ENCODE measurements at regions not wholly inside any gene's neighbourhood (a gene's known extent, or its start where the extent isn't known, plus 50 kb on each side); places are given as distances from the start of the nearest gene placed in this dataset.

DNA sequence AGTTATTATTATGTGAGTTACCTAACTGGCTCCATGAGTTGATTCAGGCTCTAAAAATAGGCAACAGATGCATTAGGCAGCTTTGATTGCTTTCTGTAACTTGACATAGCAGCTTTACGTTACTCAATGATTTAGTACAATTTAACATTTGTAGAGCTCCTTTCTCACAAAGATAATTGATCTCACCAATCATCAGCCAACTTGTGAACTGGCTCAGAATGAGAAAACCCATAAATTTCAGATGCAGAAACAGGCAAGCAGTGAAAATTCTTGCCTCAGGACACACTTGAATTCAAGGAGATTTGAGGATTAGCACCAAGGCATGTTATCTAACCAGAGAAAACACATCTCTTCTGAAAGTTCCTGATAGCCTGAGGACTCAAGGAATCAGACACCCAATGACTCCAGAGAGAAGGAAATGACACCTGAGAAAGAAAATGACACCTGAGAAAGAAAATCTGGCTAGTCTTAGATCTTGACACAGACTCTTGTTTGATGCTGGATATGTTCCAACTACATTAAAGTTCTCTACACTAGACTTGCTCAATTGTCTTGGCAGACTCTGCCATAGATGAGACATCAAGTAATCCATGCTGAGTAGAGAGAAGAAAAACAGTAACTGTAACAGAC, 315.1 kb upstream of the CBLB start:
- no peak for FAIRE-seq

DNA sequence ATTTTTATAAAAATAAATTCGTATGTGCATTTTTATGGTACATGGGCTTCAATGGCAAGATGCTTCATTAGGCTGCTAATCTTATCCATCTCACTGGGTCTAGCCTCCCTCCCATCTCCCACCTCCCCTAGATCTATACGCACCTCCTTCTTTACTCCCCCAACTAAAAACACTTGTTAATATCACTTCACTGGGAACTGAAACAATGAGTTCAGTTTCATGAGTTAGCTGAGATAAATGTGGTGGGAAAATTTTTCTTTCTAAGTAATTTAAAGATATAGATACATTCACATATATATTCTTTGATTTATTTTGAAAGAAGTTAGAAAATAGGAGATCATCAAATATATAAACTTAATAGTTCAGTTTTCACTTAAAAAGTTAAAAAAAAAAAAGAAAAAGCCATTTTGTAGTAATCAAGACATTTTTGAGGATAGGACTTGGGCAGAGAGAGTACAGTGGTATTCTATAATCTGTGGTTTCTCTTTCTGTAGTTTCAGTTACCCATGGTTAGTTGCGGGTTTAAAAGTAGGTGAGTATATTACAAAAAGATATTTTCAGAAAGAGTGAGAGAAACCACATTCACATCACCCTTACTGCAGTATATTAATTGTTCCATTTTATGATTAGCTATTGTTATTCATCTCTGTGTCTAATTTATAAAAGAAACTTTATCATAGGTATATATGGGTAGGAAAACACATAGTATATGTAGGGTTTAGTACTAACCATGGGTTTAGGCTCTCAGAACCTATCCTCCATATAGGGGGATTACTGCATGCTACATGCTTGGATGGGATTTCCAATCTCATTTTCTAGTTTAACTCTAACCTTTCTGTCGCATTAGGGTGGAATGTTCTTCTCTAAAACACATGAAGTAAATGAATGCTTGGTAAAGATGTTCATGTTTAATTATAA, 316.0 kb upstream of the CBLB start:
- FAIRE-seq, result no peak

DNA sequence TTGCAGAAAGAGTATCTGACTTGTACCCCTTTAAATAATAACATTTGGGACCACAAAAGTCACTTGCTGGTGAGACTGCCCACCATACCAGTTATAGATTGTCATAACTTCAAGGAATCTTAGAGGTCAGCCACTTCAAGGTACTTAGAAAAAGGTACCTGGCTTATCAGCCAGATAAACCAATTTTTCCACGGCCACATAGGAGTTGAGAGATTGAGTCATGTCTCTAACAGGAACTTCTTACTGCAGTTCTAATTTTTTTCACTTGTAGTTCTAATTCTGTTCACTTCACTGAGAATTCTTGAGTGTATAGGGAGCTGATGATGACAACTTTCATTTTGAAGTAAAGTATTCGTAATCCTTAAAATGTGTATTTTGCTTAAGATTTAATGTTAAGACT, 317.1 kb upstream of the CBLB start:
- no peak for FAIRE-seq

DNA sequence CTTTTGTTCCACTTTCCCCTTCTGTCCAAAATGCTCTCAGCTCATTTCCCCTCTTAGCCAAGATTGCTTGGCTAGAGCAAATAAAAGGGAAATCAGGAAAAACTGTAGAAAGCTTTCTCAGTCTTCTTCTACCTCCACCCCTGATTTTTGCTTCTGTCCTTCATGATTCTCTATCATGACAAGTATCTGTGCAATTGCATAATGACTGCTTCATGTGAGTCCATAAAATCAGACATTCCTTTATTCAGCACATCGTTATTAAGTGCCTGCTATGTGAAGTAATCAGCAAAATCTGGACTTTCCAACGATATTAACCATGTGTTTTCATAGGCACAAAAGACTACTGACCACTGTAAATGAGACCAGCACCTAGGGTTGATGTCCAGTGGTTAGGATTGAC, 321.5 kb upstream of the CBLB start:
- no peak for FAIRE-seq

DNA sequence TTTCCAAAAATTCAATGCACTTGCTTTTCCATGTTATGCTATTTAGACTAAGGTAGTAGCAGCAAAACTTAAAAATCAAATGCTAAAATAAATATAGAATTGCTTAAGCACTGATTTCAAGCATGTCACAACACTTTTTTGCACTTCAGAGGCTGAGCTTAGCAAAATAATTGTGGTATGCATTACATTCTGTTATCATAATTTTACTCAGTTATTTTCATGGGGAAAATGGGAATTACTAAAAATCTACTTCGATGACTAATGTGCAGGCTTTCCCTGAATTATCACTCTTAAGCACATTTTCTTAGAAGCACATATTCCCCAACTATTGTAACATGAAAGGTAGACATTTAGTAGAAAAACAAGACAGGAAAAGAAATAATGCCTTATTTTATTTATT, 322.4 kb upstream of the CBLB start:
- FAIRE-seq, result no peak

DNA sequence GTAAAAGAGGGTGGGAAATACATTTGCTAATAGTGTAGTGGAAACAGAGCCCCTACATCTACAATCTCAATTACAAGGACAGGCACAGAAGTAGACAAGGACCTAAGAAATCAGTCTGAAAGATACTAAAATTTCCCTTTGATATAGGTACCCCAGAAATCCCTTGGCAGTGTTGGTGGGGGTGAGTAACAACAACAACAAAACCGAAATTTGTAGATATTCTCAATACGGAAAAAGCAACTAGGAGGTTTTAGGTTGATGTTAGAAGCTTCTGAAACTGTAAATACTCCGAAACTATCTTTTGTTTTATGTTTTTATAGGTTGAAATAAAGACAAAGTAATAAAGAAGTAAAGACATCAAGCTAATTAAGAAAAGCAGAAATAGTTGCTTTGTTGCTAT, 323.1 kb upstream of the CBLB start:
- no peak for FAIRE-seq

DNA sequence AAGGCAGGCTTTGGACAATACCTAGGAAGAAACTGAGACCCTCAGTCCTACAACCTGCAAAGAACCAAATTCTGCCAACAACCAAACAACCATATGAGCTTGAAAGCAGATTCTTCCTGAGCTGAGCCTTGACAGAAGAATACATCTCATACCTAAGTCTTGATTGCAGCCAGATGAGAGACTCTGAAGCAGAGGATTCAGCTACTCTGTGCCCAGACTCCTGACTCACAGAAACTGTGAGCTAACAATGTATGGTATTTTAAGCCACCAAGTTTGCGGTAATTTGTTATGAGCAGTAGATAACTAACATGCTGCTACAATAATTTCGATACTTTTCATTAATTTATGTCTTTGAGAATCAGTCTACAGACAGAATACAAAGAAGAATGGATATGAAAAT, 325.1 kb upstream of the CBLB start:
- FAIRE-seq, result no peak

DNA sequence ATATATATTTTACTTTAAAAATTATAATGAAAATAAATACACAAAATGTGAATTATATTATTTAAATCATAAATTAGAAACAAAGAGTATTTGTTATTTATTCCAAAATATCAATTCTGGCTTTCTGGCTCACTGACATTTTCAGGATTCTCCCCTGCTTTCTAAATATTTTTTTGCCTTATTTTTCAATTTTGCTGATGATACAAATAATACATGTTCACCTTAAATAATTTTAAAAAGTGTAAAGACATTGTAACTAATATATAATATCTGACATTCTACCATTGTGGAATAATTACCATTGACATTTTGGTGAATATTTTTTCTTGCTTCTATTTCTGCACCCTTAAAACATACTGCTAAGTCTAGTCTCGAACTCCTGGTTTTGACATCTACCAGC, 325.9 kb upstream of the CBLB start:
- peak; percentile 3 for FAIRE-seq

DNA sequence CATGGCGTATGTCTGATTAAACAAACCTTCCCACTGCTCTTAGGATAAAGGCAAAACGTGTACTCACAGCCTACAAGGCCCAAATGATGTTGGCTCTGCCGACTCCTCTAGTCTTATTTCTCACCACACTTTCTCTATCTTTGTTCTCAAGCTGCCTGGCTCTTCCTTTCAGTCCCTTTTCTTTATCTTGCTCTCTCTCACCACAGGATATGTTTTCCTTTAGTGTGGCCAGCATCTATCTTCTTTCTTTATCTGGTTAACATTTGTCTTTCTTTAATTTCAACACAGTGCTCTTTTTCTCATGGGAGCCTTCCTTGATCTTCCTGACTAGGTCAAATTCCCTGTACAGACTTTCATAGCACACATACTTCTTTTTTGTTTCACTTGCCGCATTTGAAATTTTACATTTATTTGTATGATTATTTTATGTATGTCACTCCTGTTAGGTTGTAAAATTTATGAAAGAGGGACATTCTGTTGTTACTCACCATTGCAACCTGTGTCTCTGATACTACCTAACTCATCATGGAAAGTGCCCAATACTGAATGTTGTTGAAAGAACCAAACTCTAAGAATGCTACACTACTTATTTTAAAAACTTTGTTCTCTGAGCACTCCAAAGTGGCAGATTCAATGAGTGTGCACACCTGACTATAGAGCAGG, 328.9 kb upstream of the CBLB start:
- no peak for FAIRE-seq

DNA sequence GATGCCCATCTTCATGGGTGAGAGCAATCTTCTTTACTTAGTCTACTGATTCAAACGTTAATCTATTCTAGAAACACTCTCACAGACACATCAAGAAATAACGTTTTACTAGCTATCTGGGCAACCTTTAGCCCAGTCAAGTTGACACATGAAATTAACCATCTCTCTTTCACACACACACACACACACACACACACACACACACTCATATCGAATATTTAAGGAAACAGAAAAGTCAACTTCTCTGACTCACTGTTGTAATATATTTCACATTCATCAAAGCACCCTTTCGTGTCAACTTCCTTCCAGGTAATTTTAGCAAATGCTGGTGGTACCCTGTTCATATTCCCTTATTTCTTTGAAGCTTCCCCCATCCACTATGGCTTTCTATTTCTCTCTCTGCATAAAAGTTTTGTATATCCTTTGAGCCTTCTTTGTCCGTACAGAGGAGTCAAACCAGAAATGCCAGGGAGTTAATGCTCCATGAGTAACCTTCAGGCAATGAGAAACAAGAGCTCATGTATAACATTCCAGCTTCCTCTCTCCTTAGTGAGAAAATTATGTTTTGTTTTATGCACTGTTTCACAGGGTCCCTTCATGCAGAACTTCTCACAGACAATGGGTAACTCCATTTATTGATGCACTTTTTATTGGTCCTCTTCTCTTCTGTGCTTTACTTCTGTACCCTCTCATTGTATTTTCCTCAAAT, 335.5 kb upstream of the CBLB start:
- FAIRE-seq, result no peak

DNA sequence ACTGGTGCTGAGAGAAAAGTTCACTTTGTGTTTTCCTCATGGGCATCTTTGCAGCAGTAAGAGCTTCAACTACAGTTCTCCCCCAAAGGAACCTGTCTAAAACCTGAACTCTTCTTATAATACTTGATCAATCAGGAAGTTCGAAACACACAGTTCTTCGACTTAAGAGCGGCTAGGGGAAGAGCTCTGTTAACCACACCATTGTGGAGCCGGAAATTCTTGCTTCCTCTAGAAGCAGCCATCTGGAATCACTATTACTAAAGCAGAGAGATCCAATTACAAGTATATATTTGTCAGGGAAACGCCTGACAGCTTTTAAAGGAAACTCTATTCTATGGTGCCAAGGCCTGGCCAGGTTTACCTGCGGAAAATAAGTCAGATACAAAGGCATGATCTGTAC, 337.3 kb upstream of the CBLB start:
- no peak for FAIRE-seq

DNA sequence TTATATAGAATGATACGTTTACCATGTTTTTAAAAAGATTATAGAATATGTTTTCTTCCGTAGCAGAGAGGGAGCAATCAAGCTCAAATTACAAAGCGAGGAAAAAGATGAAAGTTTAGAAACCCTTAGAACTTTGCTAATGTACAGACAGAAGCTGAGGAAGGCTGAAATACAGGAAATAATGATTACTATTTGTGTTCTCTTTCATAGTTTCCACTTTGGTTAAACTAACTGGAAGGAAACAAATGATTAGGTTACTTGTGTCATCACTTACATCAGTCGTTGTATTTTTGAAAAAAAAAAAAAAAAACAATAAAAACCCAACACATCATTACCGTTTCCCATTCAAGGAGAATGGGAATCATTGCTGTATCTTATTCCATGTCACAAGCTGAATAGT, 337.8 kb upstream of the CBLB start:
- no peak for FAIRE-seq

DNA sequence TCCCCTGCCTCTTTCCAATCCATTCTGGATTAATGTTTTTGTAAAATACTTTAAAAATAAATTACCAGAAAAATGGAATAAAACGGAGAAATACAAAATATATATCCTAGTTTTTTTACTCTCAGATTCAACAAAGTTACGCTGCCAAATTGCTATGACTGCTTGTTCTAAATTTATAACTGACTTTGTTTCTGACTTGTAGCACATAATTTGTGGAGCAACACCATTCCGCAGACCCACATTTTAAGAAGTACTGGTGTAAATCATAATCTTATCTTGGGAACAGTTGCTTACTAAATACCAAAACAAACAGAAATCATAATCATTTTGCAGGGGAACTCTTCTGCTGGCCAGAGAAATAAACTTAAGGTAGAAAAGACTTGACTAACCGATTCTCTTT, 339.4 kb upstream of the CBLB start:
- no peak for FAIRE-seq

DNA sequence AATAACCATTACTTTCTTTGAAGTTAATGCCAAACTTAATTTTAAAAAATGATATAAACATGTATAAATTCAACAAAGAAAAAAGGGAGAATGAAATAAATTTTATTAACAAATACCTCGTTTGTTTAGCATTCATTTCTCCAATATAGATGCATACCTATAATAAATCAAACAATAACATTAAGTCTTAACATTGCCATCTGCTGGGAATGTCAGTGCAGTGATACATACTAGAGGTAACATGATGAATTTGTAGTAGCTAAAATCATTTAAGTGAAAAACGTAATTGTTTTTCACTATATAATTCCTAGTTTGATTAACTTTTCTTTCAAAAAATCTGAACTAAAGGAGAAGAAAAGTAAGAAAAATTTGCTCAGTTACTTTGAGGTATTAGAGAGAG, 340.2 kb upstream of the CBLB start:
- peak; percentile 70 for FAIRE-seq

DNA sequence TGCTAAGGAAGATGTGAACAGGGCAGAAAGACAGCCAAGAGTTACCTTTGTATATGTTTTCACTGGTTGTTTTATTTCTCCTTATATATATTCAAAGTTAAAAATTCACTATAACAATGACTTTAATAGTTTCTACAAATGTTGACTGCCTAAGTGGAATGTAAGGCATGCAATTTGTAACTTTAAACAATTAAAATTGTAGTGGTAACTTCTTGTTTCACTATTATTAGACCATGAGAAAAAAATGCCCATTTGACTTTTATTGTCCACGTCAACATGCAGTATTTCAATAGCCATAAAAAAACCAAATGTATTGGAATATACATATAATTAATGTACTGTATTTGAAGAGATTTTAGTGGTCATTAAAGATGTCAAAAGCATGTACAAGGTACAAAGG, 340.7 kb upstream of the CBLB start:
- FAIRE-seq, result no peak

DNA sequence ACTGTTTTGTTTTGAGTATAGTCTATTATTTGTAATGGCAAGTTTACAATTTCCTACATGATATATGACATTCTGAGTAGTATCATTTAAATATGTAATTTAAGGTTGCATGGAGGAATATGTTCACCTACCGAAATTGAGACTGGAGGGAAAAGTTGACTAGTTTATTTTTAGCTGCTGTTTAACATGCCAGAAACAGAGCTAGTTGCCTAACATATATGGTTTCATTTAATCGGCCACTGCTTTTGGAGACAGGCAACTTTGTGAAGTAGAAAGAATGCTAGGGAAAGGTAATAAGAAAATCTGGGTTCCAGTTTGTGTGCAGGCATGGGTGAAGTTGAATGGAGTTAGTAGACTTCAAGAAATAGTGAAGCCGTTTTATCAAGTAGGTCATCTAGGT, 342.1 kb upstream of the CBLB start:
- FAIRE-seq, result no peak

DNA sequence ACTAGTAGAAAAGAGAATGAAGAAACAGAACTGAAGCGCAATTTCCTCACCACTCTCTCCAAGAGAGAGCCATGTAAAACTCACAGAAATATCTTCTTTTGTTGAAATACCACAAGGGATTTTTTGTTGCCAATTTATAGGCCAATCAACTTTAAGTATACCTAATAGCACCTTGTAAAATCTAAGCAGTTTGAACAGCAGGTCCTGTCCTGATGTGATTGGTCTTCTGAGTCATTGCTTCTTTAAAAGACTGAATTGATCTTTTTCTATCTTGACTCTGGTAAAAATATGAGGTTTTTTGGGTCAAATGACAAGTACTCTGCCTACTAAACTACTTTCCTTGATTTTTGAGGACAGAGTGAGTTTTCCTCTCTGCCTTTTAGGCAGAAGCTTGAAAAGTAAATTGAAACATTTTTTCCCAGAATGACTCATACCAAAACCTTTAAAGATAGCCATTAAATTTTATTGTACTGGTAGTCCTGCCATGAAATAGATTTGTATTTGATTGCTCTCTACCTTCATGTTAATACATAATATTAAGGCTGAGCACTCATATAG, 343.9 kb upstream of the CBLB start:
- no peak for FAIRE-seq

DNA sequence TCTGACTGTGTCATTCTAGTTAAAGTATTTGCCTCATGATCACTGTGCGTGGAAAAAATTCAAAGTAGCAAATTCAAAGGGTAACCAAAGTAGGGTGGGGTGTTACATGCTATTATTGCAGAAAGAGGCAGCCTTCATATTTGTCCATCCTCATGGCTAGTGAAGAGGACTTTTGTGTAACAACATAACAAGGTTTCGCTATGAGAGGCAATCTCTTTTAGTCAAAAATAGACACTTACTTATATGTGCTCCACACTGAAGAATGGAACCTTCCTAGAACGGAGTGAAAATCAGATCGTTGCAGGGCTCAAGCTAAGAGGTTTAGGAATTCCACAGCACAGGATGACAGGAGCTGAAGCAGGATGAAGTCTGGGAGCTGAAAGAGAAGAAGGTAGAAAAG, 345.1 kb upstream of the CBLB start:
- no peak for FAIRE-seq

DNA sequence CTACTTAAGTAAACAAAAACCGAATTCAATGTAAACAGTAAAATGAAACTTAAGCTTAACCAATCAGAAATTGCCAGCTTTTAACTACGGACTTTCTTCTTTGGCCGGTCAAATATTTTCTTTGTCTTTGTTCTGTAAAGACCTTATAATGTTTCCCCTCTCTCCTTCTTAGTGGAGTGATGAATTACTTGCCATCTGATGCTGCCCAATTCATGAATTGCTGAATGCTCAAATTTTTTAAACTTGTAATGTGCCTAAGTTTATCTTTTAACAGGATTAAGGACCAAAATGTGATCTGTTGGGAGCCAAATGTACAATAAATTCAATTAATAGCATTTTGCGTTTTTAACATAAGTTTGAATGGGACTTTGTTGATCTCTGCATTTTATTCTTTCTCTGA, 345.8 kb upstream of the CBLB start:
- FAIRE-seq, result no peak

DNA sequence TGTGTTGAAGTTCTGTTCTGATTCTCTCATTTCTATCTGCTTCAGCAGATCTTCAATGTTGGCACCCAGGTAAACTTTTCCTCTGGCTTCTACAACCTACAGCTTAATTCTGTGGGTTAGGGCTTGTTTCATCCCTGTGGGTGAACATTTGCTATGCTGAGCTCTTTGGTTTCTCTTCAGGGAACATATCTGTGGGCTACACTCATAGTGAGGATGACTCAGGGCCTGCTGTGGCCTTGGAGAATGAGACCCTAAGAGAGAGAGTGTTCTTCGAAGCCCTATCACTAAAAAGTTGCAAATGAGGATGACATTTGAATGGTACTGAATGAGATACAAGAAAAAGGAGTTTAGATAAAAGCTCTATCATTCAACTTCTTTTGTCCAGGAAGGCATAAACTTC, 346.2 kb upstream of the CBLB start:
- no peak for FAIRE-seq

DNA sequence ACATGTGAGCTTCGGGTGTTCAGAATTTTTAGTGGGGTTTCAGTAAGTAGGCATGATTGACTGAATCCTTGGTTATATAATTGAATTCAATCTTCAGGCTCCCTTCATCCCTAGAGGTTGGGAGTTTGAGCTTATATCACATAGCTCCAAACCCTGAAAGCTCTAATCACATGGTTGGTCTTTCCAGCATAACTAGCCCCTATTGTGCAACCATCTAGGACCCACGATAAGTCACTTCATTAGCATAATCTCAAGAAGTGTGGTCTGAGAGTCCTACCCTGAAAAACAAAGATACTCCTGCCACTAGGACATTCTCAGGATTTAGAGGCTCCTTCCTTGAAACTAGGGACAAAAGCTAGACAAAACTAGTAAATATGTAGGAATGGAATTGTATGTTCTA, 348.9 kb upstream of the CBLB start:
- FAIRE-seq, result no peak

DNA sequence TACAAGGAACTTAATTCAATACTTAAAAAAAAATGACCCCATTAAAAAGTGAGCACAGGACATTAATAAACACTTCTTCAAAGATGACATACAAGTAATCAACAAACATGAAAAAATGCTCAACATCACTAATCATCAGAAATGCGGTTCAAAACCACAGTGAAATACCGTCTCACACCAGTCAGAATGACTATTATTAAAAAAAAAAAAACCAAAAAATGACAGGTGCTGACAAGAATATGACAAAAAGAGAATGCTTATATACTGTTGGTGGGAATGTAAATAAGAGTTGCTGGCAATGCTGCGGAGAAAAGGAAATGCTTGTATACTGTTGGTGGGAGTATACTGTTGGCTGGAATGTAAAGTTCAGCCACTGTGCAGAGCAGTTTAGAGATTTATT, 358.3 kb upstream of the CBLB start:
- FAIRE-seq, result no peak

DNA sequence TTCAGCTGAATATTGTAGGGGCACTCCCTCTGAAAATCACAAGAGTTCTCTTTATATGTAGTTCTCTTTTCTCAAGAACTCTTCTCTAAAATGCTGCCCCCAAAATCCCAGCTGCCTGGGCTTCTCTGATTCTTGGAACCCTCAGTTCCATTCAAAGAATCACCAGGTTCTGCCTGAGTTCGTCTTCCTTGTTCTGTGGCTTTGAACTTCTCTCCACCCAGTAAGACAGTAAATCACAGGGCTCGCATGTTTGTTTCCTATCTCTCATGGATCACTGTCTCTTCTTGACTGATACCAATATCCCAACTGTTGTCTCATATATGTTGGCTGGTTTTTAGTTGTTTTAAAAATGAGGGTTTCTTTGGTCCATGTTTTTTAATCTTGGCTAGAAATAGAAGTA, 359.5 kb upstream of the CBLB start:
- FAIRE-seq, result no peak

Data from A204.1 (cell line).